ENCODE measurements at regions not wholly inside any gene's neighbourhood (a gene's known extent, or its start where the extent isn't known, plus 50 kb on each side); places are given as distances from the start of the nearest gene placed in this dataset.

DNA sequence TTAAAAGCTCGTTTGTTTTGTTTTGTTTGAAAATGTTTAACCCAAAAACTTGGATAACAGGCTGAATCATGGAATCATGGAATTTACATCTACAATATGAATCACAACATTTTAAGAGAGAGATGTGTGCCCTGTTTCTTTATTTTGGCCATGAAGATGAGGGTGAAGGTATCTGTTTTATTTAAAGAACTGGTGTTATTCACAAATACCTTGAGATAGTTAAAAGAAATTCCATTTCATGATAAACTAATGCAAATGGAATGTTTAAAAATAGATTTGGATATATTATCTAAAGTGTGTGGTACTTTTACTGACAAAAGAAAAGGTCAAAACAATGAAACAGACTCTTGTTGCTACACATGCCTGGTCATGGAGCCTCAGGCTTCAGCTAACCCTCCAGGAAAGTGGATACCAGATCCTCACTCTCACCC, 486.0 kb upstream of the CFAP20DC start:
- H3K4me1 Mint-ChIP-seq (ENCODE audit: low read depth in 2 of 2) = peaks cover 4 to 8% of the 10 kb centered on the region in 2 donors
- no peaks in the 10 kb centered on the region for H3K36me3 Mint-ChIP-seq (ENCODE audit: insufficient read depth)
- DNase-seq (no peak), ATAC-seq (replicated peaks) (no peak)
- no peak overlapping the region for H3K27ac Mint-ChIP-seq
- no peaks in the 10 kb centered on the region for H3K9me3 Mint-ChIP-seq
- H3K4me3 Mint-ChIP-seq = no peak overlapping the region
- H3K27me3 Mint-ChIP-seq = no peaks in the 10 kb centered on the region

DNA sequence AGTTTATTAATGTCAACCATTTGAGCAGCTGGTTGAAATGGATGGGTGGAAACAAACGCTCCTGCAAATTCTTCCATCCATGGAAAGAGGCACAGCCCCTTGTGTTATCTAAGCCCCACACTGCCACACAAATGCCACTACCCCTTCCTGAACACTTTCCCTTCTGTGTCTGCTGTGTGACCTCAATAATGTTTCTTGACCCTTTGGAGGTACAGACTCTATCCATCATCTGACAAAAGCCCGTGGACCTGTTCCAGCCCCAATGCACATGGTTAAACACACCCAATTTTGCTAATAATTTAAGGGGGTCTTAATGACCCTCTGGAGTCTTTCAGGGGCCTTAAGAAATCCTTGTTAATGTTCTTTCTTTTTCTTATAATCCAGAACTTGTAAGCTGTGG, 482.2 kb upstream of the CFAP20DC start:
- no peak for ATAC-seq (replicated peaks)
- H3K4me1 Mint-ChIP-seq (ENCODE audit: low read depth in 2 of 2) = no peaks in the 10 kb centered on the region
- H3K4me3 Mint-ChIP-seq = no peak overlapping the region
- no peaks in the 10 kb centered on the region for H3K9me3 Mint-ChIP-seq
- H3K36me3 Mint-ChIP-seq (ENCODE audit: insufficient read depth) = no peaks in the 10 kb centered on the region
- no peak for DNase-seq
- H3K27ac Mint-ChIP-seq = no peak overlapping the region
- no peaks in the 10 kb centered on the region for H3K27me3 Mint-ChIP-seq

DNA sequence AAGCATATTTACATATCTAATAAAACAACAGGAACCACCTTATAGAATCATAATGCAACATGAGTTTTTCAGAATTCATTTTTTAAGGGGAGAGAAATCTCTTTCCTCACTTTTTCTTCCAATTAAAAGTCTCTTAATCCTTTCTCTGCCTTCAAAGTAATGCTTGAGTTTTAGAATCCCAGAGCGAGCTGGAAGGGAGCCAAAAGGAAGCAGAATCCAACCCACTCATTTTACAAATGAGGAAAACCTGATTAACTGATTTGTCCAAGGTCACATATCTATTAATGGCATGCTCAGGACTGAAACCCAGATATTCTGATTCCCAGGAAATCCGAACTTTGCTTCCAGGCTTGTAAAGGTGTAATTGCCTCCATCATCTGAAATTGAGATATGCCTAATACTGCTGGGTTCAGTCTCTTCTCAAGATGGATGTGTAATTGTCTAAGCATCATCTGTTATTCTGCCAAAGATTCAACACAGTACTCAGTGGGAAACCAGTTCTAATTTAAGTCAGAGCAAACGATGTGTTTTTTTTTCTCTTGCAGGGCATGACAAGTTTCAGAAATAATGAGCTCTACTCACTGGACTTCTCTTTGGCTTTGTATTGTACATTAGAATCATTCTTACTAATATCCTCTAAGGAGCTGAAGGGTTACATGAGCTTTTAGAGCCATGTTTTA, 481.4 kb upstream of the CFAP20DC start:
- Mint-ChIP-seq H3K4me1 (ENCODE audit: low read depth in 2 of 2) (no peaks in the 10 kb centered on the region), H3K9me3 (no peaks in the 10 kb centered on the region), H3K36me3 (ENCODE audit: insufficient read depth) (no peaks in the 10 kb centered on the region), H3K27me3 (no peaks in the 10 kb centered on the region), H3K27ac (no peak overlapping the region), H3K4me3 (no peak overlapping the region)
- ATAC-seq (replicated peaks) (no peak), DNase-seq (no peak)

DNA sequence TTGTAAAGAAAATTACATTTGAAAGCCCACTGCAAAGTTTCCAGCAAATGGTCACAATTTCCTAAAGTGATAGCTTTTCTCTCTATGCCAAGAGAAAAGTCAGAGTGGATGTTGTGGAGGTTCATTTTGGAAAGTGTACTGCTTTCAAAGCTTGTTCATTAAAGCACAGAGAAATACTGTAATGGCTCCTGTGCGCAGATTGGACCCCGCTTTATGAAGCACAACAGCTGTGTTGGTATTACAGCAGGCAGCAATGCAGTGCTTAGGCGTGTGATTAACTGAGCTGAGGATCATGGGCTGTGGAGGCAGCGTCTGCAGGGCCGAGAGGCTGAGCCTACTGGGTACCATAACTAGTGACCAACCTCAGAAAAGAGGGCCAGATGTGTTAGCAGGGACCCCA, 478.4 kb upstream of the CFAP20DC start:
- DNase-seq (no peak), ATAC-seq (replicated peaks) (no peak)
- Mint-ChIP-seq H3K27me3 (no peaks in the 10 kb centered on the region), H3K27ac (no peak overlapping the region), H3K4me1 (ENCODE audit: low read depth in 2 of 2) (no peaks in the 10 kb centered on the region), H3K4me3 (no peak overlapping the region), H3K9me3 (no peaks in the 10 kb centered on the region), H3K36me3 (ENCODE audit: insufficient read depth) (no peaks in the 10 kb centered on the region)

DNA sequence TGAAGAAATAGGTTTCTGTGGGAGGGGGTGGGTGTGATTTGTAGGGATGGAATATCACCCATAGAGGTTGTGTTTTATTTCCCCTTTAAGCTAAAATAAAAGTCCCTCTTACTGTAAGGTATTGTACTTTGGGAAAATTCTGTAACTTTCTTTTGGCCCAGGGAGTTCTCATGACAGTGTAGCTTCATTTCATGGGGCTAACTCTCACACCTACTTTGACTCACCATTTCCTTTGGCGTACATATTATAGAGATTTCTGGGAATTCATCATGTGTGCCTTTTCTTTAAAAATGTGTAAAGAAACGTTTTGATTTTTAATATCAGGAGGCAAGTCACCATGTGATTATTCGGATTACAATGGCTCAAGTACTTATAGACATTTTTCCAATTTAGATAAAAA, 477.7 kb upstream of the CFAP20DC start:
- DNase-seq (no peak), ATAC-seq (replicated peaks) (no peak)
- H3K36me3 Mint-ChIP-seq (ENCODE audit: insufficient read depth) = no peaks in the 10 kb centered on the region
- no peaks in the 10 kb centered on the region for H3K27me3 Mint-ChIP-seq
- H3K4me1 Mint-ChIP-seq (ENCODE audit: low read depth in 2 of 2) = no peaks in the 10 kb centered on the region
- no peaks in the 10 kb centered on the region for H3K9me3 Mint-ChIP-seq
- H3K27ac Mint-ChIP-seq = no peak overlapping the region
- H3K4me3 Mint-ChIP-seq = no peak overlapping the region

DNA sequence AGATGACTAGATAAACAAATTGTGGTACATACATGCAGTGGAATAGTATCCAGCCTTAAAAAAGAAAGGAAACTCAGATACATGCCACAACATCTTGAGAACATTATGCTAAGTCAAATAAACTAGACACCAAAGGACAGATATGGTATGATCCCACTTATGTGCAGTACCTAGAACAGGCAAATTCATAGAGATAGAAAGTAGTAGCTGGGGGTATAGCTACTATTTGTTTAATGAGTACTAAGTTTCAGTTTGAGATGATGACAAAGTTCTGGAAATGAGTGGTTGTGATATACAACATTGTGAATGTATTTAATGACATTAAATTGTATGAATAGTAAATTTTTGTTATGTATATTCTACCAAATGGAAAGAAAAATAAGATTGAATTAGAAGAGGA, 477.2 kb upstream of the CFAP20DC start:
- DNase-seq = no peak
- Mint-ChIP-seq H3K36me3 (ENCODE audit: insufficient read depth) (no peaks in the 10 kb centered on the region), H3K27me3 (no peaks in the 10 kb centered on the region), H3K9me3 (no peaks in the 10 kb centered on the region), H3K4me1 (ENCODE audit: low read depth in 2 of 2) (no peaks in the 10 kb centered on the region), H3K4me3 (no peak overlapping the region), H3K27ac (no peak overlapping the region)
- no peak for ATAC-seq (replicated peaks)

DNA sequence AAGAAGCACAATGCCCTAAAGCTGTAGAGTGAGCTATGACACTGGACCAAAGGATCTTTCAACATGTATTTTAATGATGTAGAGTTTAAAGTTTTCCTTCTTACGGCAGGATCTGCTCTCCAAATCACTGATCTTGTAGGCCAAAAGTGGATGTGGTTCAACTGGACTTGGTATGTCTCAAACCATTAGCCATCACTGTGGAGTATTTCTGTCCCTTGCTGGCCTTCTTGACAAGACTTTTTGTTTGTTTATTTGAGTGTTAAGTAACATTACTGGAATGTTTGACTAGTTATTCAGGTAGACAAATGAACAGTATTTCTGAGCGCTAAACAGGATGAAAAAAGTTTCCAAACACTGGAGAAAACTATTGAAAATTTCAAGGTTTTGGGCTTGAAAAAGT, 472.7 kb upstream of the CFAP20DC start:
- H3K27ac Mint-ChIP-seq = no peak overlapping the region
- H3K27me3 Mint-ChIP-seq = no peaks in the 10 kb centered on the region
- no peaks in the 10 kb centered on the region for H3K36me3 Mint-ChIP-seq (ENCODE audit: insufficient read depth)
- ATAC-seq (replicated peaks) (no peak), DNase-seq (no peak)
- H3K9me3 Mint-ChIP-seq = no peaks in the 10 kb centered on the region
- H3K4me1 Mint-ChIP-seq (ENCODE audit: low read depth in 2 of 2) = no peaks in the 10 kb centered on the region
- no peak overlapping the region for H3K4me3 Mint-ChIP-seq

DNA sequence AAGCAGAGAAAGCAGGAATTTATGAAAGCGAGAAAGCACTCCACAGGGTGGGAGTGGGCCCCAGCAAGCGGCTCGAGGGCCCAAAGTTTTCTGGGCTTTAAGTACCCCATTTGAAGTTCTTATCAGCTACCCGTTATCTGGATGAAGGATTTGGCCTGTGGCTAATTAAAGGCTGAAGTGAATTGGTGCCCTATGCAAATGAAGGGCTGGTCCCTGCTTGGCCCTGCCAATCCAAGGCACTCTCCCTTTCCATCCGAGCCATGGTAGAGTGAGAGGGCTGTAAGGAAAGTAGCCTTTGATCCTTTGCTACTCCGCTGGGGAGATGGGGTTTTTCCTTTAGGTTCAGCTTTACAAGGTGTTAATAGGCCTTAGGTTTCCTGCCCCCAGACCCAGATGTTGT, 469.3 kb upstream of the CFAP20DC start:
- Mint-ChIP-seq H3K36me3 (ENCODE audit: insufficient read depth) (no peaks in the 10 kb centered on the region), H3K4me3 (no peak overlapping the region), H3K9me3 (no peaks in the 10 kb centered on the region), H3K4me1 (ENCODE audit: low read depth in 2 of 2) (peaks cover 5 to 17% of the 10 kb centered on the region in 2 donors), H3K27me3 (no peaks in the 10 kb centered on the region), H3K27ac (no peak overlapping the region)
- no peak for ATAC-seq (replicated peaks)
- DNase-seq = no peak

DNA sequence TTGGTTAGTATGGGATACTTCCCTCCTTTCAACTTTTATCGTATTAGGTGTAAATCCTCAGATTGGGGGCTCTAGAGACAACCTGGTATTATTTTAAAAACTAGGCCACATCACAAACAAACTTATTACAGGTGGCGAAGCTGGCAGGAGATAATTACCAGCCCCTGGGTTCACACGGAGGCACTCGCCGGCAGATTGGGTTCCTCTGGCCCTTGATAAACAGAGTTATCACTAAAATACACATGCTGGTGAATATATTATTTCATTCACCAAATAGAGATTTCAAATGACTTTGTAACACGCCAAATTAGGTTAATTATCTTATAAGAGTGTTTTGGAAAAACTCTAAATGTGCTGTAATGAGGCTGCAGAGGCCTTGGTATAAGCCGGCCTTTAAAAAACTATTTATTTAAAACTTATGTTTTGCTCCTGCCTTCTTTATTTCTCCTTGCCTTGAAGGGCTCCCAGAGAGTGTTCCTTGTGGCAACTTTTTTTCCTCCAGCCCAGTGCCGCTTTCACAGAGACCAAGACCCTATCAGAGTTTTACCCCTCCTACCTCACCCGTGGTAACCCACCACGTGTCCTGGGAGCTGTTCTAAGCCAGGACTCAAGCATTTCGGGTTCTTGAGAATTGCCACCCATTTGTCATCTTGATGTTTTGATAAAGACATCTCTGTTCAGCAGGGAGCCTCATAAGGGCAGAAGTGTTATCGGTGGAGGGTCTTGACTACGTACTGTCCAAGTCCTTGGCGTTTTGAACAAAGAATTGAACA, 468.6 kb upstream of the CFAP20DC start:
- Mint-ChIP-seq H3K36me3 (ENCODE audit: insufficient read depth) (no peaks in the 10 kb centered on the region), H3K27me3 (no peaks in the 10 kb centered on the region), H3K4me1 (ENCODE audit: low read depth in 2 of 2) (peaks cover 5 to 17% of the 10 kb centered on the region in 2 donors), H3K9me3 (no peaks in the 10 kb centered on the region), H3K4me3 (no peak overlapping the region), H3K27ac (no peak overlapping the region)
- no peak for DNase-seq
- no peak for ATAC-seq (replicated peaks)

DNA sequence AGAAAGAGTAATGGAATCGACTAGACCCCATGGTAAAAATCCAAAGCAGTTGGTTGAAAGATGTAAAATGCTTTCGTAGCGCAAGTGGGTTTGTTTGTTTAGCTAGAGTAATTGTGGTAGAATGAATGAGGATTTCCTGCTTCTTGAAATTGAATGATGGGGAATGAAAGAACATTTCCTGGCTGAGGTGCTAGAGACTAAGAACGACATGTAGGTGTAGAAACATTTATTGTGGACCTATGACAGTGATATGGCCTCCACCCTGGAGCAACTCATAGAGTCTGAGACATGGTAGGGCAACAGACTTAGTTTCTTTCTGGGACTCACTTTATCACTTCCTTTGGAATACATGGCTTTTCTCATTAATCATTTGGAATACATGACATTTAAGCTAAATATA, 467.6 kb upstream of the CFAP20DC start:
- H3K4me1 Mint-ChIP-seq (ENCODE audit: low read depth in 2 of 2) = peaks cover 5 to 17% of the 10 kb centered on the region in 2 donors
- H3K9me3 Mint-ChIP-seq = no peaks in the 10 kb centered on the region
- no peak for DNase-seq
- no peak overlapping the region for H3K4me3 Mint-ChIP-seq
- ATAC-seq (replicated peaks) = no peak
- peaks cover 0 to under 1% of the 10 kb centered on the region in 2 donors for H3K27me3 Mint-ChIP-seq
- no peak overlapping the region for H3K27ac Mint-ChIP-seq
- no peaks in the 10 kb centered on the region for H3K36me3 Mint-ChIP-seq (ENCODE audit: insufficient read depth)

DNA sequence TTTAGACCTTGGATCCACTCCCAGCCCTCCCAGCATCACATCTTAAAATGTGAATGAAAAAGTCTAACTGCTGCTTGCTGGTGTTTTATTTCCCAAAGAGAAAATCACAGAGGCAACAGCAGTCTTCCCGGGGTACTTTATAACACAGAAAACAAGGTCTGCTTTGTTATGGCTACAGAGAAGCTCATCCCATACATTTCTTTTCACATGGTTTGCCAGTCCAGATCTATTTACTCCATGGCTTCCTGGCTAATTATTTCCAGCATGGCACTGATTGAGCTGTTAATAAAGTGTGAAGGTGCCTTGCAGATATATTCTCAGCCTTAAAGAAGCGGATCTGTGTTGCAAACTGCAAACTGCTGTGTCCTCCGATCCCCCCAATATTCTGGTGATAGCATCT, 466.1 kb upstream of the CFAP20DC start:
- DNase-seq = no peak
- peaks cover 0 to 9% of the 10 kb centered on the region in 2 donors for H3K27me3 Mint-ChIP-seq
- H3K36me3 Mint-ChIP-seq (ENCODE audit: insufficient read depth) = no peaks in the 10 kb centered on the region
- H3K9me3 Mint-ChIP-seq = no peaks in the 10 kb centered on the region
- H3K4me1 Mint-ChIP-seq (ENCODE audit: low read depth in 2 of 2) = peaks cover 9 to 20% of the 10 kb centered on the region in 2 donors
- H3K4me3 Mint-ChIP-seq = no peak overlapping the region
- H3K27ac Mint-ChIP-seq = no peak overlapping the region
- no peak for ATAC-seq (replicated peaks)

DNA sequence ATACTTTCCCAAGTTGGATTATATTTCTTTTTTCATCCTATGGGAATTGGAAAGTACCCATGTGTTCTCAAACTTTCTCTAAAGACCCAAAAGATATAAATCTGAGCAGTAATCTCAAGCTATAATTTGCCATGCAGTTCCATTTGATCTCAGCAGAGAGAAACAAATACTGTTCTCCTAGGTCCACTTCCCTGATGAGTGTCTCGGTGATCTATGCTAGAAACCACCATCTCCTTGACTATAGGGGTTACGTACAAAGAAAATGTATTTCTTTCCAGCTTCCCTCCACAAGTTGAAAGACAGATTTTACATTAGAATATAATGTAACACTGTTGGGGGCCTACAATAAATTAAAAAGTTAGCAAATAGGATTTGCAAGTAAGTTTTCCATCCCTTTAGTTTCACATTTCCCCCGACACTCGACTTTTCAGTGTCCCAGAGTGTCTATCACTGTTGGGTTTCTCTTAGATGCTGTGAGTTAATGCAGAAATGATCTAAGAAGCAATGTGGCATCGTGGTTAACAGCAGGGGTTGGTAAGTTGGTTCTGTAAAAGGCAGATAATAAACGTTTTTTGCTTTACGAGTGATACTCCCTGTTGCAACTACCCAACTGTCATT, 465.1 kb upstream of the CFAP20DC start:
- no peaks in the 10 kb centered on the region for H3K36me3 Mint-ChIP-seq (ENCODE audit: insufficient read depth)
- ATAC-seq (replicated peaks) = peak; percentile 88
- H3K27me3 Mint-ChIP-seq = peaks cover 0 to 9% of the 10 kb centered on the region in 2 donors
- H3K9me3 Mint-ChIP-seq = no peaks in the 10 kb centered on the region
- DNase-seq = peak in 1 of 3 experiments; percentile 19
- H3K4me1 Mint-ChIP-seq (ENCODE audit: low read depth in 2 of 2) = peaks cover 9 to 20% of the 10 kb centered on the region in 2 donors
- peak overlapping the region in 1 of 2 donors; percentile 42 for H3K4me3 Mint-ChIP-seq
- H3K27ac Mint-ChIP-seq = peak overlapping the region in 1 of 2 donors; percentile 89

DNA sequence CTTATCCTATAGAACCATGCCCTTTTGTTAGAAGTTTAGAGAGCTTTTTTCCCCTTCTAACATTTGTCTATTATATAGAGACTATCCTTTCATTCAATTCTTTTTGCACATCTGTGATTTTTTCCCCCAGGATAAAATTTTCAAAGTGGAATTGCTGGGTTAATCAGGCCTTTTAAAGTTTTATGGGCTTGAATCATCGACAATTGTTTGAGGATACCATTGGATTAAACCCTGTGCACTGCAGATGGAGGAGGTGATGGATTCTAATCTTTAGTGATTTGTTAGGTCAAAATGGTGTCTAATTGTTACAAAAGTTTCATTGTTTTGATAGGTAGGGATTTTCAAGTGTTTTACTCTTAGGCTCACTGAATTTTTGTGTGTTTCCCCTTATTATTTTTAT, 463.7 kb upstream of the CFAP20DC start:
- no peak overlapping the region for H3K27ac Mint-ChIP-seq
- H3K4me3 Mint-ChIP-seq = no peak overlapping the region
- no peaks in the 10 kb centered on the region for H3K9me3 Mint-ChIP-seq
- ATAC-seq (replicated peaks) (no peak), DNase-seq (no peak)
- H3K27me3 Mint-ChIP-seq = peaks cover 0 to 18% of the 10 kb centered on the region in 2 donors
- no peaks in the 10 kb centered on the region for H3K36me3 Mint-ChIP-seq (ENCODE audit: insufficient read depth)
- peaks cover 9 to 20% of the 10 kb centered on the region in 2 donors for H3K4me1 Mint-ChIP-seq (ENCODE audit: low read depth in 2 of 2)

DNA sequence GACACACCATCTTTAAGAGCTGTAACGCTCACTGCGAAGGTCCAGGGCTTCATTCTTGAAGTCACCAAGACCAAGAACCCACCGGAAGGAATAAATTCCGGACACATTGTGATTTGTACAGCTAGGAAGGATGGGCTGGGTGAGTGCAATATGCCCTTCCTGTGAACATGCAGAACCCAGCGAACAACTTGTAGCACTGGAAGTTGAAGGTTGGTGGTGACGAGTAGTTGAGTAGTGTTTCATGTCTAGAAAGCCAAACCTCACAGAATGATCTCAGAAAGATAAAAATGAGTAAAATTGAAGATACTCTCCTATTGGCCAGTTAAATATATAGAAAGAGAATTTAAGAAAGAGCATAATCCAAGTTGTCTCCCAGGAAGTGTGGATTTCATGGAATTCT, 462.2 kb upstream of the CFAP20DC start:
- Mint-ChIP-seq H3K27me3 (peaks cover 0 to 18% of the 10 kb centered on the region in 2 donors), H3K27ac (no peak overlapping the region), H3K4me3 (no peak overlapping the region)

More for the DNA sequence above, 462.2 kb upstream of the CFAP20DC start:
- H3K36me3 Mint-ChIP-seq (ENCODE audit: insufficient read depth) = no peaks in the 10 kb centered on the region
- H3K4me1 Mint-ChIP-seq (ENCODE audit: low read depth in 2 of 2) = peaks cover 9 to 20% of the 10 kb centered on the region in 2 donors
- ATAC-seq (replicated peaks) (no peak), DNase-seq (no peak)
- H3K9me3 Mint-ChIP-seq = no peaks in the 10 kb centered on the region

All from effector memory CD8-positive, alpha-beta T cell (primary cell).